Stimulated activated CD4-positive, alpha-beta T cell treated with anti-CD3 and anti-CD28 coated beads, Interleukin-1b, Interleukin-23, amount 100 ng/mL, for 1 hour (primary cell): ENCODE measurements at regions not wholly inside any gene's neighbourhood (a gene's known extent, or its start where the extent isn't known, plus 50 kb on each side); places are given as distances from the start of the nearest gene placed in this dataset.
"Not testable (repeated sequence)": the region's sequence is repeated elsewhere in the genome, so short reads cannot be mapped to it uniquely, and the experiment has no call there.

Experiments used
- DNase-seq, 2 donors: peaks; one replicate each; pipeline ENCODE4 v3.0.0-alpha.2; 2020; ENCODE audit warnings: low read depth in 2 of 2

DNA sequence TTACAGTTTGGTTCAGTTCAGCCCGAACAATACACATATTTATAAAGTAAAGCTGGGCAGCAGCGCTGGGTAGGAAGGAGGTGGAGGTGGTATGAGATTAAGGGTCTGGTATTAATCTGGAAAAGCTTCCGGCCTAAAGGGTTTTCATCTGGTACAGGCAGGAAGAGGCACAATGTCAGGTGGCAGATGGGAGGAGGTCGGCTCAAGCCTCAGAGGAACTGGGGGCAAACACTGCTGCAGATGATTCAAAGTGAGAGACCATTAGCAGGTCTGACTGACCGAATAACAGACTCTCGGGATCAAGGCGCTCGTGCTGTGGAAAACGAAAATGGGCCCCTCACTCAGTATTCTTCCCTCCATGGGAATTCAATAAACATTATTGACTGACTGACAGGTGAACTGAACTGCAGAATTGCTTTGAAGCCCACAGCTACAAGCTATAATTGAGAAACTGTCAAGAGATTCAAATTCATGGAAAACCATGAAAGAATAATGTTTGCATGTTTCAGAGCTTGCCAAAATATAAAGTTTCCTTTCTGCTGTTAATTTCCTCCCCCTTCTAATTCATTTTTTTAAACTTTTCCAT, 75.3 kb downstream of the TMEM167A start:
- no peak for DNase-seq

- no peak for DNase-seq
Measured at GRCh38 chr5:83000922-83001321, 76.3 kb downstream of the TMEM167A start.

DNA sequence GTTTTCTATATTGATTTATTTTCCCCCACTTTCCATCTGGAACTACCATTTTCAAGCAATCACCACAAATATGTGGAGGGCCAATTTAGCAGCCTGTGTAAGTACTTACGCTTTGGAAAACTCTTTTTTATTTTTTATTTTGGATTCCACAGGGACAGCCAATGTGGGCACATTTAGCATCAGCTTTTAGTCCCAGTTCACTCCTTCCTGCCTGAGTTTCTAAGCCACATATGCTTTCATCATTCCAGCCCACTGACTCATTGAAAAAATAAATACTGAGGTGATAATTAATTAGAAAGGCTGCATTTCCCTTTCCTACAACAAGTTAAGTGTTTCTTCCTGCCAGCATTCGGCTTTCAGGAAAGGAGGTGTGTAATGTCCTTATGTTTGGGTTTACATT, 76.8 kb downstream of the TMEM167A start:
- no peak for DNase-seq

DNA sequence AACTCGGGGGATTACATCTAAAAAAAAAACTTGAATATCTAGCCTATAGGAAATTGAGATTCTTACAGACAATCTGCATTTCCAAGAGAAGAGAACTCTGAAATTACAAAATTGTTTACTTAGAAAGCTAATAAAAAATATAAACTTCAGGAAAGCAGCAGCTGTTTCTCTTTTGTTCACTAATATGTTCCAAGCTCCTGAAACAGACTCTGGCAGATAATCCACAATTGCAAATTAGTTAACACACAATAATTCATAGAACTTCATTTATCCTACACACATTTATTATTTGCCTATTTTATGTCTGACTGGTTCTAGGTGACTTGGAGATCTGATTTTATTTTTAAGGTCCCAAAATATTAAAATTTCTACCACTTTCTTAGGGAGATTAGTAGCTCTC, 83.8 kb downstream of the TMEM167A start:
- no peak for DNase-seq

DNA sequence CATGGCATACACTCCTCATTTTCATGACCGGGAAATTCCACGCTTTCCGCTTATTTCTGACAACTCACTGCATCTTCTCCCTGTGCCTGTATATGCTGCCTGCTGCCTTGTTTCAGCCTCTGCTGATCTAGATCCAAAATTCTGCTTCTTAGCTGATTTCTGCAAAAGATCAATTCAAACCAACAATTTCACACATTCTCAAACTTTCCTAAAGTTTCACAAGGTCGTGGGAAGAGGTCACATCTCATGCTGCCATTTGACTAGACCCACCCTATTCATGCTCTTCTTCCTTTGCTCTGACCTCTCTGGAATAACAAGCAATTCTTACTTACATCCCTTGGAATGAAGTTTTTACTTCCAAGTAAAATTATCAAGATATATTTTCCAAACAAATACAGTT, 84.5 kb downstream of the TMEM167A start:
- DNase-seq = no peak

GRCh38 chr5:82991678-82992323, 85.4 kb downstream of the TMEM167A start:
- no peak for DNase-seq

- no peak for DNase-seq
Measured at GRCh38 chr5:82991059-82991458, 86.1 kb downstream of the TMEM167A start.

GRCh38 chr5:82987188-82987587, 90.0 kb downstream of the TMEM167A start:
- no peak for DNase-seq

GRCh38 chr5:82986404-82986803, 90.8 kb downstream of the TMEM167A start:
- DNase-seq = no peak

- DNase-seq = no peak
Measured at GRCh38 chr5:82985763-82986162, 91.4 kb downstream of the TMEM167A start.

- DNase-seq = no peak
Measured at GRCh38 chr5:82984786-82985735, 92.1 kb downstream of the TMEM167A start.

DNA sequence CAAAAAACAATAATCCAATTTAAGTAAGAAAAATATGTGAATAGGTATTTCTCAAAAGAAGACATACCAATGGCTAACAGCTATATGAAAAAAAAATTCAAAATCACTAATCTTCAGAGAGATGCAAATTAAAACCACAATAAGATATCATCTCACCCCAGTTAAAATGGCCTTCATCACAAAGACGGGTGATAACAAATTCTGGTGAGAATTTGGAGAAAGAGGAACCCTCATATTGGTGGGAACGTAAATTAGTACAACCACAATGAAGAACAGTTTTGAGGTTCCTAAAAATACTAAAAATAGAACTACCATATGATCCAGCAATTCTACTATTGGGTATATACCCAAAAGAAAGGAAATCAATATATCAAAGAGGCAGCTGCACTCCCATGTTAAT, 94.3 kb downstream of the TMEM167A start:
- DNase-seq = no peak

GRCh38 chr5:82976887-82977286, 100.3 kb downstream of the TMEM167A start:
- not testable (repeated sequence) for DNase-seq

DNA sequence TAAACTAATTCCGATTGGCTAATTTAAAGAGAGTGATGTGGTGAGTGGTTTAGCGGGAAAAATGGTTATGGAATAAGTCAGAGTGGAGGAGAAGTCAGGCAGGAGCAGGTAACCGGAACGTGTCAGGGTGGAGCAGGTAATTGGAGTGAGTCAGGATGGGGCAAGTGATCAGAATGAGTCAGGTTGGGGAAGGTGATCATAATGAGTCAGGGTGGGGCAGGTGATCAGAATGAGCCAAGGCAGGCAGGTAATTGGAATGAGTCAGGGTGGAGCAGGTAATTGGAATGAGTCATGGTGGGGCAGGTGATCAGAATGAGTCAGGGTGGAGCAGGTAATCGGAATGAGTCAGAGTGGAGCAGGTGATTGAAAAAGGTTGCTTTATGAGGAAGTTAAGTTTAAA, 101.4 kb downstream of the TMEM167A start:
- no peak for DNase-seq

GRCh38 chr5:82975396-82975795, 101.8 kb downstream of the TMEM167A start:
- no peak for DNase-seq

DNA sequence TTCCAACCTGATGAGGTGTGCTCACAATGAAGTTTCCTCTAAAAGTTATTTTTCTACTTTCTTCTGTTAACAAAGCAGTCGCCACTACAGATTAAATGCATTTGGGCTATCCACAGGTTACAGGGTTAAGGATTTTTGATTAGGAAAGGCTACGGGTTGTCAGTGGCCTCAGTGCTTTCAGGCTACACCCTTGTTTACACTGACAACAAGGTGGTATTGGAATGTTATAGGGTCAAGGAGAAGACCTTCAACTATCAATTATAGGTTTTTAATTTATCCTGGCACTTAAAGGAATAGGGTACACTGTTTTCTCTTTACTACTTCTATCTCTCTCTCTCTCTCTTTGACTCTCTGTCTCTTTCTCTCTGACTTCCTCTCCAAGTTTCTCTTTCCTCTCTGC, 102.8 kb downstream of the TMEM167A start:
- not testable (repeated sequence) for DNase-seq

DNA sequence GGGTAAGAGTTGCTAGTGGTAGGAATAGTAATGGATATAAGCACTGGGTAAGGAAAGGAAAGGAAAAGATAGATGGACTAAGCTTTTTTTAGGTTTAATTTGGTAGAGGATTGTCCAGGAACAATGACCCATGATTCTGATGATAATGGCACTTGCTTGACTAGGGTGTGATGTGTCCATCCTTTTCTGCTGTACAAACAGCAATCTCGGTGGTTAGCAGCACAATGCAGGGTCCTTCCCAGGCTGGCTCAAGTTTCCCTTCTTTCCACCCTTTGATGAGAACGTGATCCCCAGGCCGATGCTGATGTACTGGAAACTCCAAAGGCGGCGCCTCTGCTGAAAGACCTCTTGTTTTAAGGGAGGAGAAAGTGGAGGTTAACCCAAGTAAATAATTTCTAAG, 105.3 kb downstream of the TMEM167A start:
- DNase-seq = no peak

DNA sequence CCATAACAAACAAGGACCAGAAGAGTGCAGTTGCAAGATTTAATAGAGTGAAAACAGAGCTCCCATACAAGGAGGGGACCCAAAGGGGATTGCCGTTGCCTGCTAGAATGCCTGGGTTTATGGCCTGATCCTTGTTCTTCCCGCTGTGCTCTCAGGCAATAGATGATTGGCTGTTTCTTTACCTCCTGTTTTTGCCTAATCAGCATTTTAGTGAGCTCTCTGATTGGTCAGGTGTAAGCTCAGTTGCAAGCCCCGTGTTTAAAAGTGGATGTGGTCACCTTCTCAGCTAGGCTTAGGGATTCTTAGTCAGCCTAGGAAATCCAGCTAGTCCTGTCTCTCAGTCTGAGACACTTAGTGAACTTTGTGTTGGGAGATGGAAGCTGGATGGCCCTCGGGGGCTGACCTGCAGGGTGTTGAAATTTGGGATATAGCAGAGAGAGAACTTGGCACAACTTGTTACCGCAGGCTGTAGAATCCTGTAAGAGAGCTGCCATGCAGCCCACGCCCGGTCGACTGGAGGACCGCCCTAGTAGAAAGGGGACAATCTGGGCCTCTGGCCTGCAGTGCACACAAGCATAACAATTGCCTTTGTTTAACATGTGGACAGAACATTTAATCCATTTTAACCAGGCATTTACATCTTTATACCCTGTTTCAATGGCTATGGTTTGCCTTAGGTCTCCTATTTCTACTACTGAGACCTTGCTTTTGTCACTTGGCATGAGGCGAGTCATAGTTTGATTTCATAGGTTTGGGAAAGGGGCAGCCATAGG, 106.0 kb downstream of the TMEM167A start:
- not testable (repeated sequence) for DNase-seq

DNA sequence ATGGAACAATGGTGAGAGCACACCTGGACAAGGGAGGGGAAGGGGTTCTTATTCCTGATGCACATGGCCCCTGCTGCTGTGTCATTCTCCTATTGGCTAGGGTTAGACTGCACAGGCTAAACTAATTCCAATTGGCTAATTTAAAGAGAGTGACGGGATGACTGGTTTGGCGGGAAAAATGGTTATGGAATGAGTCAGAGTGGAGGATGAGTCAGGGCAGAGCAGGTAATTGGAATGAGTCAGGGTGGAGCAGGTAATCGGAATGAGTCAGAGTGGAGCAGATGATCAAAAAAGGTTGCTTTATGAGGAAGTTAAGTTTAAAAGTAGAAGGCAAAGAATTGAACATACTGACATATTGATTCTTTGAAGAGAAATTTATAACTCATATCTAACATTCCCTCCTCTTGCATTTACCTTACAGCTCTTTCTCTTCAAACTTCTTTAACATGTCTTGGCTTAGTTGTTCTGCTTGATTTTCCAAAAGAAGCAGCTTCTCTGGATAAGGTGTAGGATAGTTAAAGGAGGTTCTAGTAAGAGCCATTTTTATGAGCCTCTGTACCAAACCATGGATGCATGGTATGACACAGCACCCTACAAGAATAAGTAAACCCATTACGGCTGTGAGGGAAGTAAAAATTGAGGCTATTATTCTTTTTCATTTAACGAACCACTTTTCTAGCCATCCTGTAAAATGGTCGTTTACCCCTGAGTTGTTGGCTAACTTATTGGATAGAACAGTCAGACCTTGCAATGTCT, 107.8 kb downstream of the TMEM167A start:
- DNase-seq = not testable (repeated sequence)

- no peak for DNase-seq
Measured at GRCh38 chr5:82967072-82967471, 110.1 kb downstream of the TMEM167A start.

DNA sequence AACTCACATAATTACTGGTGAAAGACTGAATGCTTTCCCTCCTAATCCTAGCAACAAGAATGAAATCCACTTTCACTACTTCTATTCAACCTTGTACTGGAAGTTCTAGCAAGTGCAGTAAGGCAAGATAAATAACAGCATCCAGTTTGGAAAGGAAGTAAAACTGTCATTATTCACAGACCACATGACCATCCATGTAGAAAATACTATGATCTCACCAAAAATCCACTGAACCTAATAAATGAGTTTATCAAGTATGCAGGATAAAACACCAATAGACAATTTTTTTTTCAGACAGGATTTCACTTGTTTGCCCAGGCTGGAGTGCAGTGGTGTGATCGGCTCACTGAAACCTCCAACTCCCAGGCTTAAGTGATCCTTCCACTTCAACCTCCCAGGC, 117.7 kb downstream of the TMEM167A start:
- no peak for DNase-seq
